ENCODE measurements at regions not wholly inside any gene's neighbourhood (a gene's known extent, or its start where the extent isn't known, plus 50 kb on each side); places are given as distances from the start of the nearest gene placed in this dataset.

- no peak for DNase-seq
Observed at GRCh38 chr20:8935878-8936277, 133.0 kb upstream of the PLCB4 start.

DNA sequence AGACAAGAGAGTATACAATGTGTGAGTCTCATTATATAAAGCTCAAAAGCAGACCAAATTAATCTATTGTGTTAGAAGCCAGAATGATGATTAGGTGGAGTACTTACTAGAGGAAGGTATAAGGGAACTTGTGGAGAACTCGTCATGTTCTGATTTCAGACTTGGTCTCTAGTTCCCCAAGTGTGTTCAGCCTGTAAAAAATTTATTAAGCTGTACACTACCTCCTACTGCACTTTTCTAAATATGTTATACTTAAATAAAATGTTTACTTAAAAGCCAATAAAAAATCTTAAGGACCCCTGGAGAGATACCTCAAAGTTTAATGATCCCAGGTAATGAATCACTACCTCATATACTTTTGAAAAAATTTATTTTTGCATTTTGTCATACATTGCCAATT is 130.4 kb upstream of the PLCB4 start:
- no peak for DNase-seq

- no peak for DNase-seq
Observed at GRCh38 chr20:8940326-8940725, 128.6 kb upstream of the PLCB4 start.

DNA sequence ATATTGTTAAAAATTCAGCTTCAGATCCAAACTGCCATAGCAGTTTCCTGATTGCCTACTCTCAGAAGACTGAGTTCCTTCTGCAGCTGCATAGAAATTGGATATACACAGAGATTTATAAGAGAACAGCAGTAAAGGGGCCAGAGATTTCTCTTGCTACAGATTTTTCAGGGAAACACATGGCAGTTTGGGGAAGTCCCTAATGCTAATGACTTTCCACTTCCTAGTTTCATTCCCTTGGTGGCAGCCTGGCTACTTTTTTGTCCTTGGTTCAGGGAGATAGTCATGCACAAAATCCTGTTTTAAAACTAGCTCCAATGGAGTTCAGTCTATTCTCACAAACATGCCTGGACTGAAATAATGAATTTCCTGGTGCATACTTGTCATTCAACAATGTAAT is 125.3 kb upstream of the PLCB4 start:
- no peak for DNase-seq

DNA sequence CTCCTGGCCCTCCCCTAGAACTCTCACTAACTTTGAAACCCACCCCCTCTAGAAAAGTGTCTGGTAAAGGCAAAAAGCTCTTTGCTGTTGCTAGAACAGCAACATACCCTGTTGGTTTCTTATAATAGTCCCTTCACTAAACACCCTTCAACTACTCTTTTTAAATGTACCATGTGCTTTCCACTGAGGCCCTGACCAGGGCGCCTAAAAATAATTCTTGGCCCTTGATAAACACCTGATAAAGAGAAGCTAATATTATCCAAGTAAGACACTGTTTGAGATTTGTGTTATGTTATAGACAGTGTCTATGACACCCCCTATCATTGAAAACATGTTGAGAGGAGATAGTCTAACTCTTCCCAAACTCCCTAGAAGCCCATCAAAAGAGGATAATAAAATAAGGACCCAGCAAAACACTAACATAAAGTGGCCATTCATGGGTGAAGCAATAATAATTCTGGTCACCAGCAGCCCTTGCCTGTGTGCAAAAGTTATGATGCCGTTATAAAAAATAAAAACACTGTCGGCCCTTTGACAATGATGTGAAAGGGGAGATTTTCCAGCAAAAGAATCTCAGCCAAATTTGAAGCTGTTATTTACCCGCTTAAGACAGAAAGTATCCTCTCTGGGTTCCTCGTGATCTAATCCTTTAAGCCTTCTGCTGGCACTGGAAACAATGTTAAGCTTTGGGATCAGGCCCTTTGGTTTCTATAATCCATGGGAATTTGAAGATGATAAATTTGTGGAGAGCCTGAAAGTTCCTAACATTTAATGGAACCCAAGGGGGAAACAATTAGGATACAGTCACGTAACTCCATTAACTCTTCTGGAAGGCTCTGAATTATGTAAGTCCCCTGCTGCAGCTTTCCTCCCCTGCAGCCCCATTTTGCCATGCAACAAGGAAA is 122.6 kb upstream of the PLCB4 start:
- DNase-seq: no peak

GRCh38 chr20:8948442-8949020 is 120.4 kb upstream of the PLCB4 start:
- DNase-seq: no peak

DNA sequence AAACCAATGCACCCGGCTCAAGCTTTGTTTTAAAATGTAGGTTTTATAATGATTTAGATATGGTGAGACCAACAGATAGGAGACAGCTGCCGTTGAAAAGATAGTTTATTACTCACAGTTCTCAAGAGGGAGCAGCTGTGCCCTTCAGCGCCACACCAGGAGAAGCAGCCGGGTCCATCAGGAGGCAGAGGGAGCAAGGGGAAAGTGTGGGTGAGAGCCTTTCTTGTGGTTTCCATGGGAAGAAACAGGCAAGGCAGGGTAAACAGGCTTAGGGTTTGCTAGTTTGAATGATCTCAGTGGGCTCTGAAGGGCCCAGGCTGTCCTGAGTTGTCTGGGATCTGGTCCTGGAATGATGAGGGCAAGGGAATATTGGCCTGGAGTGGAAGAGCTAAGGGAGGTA is 117.7 kb upstream of the PLCB4 start:
- DNase-seq: no peak

DNA sequence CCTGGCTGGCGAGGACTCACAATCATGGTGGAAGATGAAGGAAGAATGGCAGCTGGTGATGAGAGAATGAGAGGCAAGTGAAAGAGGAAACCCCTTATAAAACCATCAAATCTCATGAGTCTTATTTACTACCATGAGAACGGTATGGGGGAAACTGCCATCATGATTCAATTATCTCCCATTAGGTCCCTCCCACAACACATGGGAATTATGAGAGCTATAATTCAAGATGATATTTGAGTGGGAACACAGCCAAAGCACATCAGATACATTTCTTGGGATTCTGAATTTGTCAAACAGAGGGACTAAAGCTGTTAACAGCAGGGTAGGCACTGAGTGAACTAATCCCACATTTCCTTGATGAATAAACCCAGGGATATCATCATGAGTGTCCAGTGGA is 116.2 kb upstream of the PLCB4 start:
- no peak for DNase-seq

GRCh38 chr20:8953300-8953699 is 115.6 kb upstream of the PLCB4 start:
- DNase-seq: no peak

GRCh38 chr20:8960241-8960640 is 108.6 kb upstream of the PLCB4 start:
- DNase-seq: no peak

GRCh38 chr20:8963330-8963729 is 105.6 kb upstream of the PLCB4 start:
- no peak for DNase-seq

GRCh38 chr20:8964959-8965562 is 103.8 kb upstream of the PLCB4 start:
- DNase-seq: no peak

- no peak for DNase-seq
Observed at GRCh38 chr20:8967641-8968245, 101.1 kb upstream of the PLCB4 start.

DNA sequence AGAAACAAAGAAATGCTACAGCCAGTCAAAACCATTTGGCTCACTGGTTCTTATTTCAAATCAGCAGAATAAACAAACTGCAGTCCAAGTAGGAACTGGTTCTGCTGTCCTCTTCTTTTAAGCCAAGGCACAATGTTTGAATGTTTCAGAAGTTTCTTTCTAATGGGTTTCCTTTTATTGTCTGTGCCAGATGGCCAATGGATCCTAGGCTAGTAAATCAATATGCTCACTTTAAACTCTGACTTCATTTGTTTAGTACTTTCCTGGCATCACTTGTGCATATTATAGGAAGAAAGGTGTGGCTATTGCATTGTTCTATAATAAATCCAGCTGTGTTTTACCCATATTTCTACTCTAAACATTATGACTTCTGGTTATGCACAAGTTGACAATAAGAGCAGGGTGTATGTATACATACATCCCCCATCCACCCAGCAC is 99.7 kb upstream of the PLCB4 start:
- no peak for DNase-seq

DNA sequence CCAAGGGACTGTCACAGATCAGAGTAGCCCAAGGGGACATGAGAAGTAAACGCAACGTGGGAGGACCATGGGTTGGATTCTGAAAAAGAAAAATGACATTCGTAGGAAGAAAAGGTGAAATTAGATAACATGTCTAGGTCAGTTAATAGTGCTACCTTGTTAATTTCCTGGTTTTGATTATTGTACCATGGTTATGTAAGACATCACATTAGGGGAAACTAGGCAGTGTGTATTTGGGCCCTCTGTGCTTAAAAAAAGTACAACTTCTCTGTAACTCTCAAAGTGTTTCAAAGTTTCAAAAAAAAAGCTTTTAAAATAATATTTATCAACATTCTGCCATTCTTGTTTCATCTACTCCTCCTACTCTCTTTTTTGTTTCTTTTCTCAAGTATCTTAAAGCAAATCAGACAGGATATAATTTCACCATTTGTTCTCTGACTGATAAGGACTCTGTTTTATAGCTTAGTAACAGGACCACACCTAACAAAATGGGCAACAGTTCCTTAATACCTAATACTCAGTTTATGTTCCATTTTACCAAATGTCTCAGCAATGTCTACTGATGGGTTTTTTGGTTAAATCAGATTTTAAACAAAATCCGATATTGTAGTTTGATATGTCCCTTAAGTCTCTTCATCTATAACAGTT is 97.1 kb upstream of the PLCB4 start:
- DNase-seq: no peak

DNA sequence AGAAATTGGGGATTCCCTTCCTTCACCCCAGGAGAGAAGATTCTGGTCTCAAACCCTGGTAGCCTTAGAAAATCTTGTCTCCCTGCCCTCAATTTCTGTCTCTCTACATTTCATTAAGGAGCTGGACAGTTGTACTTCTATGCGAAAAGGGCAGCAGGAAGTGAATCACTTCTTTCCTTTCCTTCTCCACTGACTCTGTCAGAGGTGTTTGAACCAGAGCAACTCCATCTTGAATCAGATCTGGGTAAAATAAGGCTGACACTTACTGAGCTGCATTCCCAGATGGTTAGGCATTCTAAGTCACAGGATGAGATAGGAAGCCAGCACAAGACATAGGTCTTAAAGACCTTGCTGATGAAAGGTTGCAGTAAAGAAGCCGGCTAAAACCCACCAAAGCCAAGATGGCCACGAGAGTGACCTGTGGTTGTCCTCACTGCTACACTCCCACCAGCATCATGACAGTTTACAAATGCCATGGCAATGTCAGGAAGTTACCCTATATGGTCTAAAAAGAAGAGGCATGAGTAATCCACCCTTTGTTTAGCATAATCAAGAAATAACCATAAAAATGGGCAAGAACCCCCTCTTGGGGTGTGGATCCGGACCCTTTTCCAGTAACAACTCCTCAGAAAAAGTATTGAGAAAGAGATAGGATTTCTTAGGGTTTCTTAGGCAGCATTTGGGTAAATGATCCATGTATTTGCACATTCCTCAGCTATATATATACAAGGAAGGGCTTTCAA is 95.8 kb upstream of the PLCB4 start:
- no peak for DNase-seq

DNA sequence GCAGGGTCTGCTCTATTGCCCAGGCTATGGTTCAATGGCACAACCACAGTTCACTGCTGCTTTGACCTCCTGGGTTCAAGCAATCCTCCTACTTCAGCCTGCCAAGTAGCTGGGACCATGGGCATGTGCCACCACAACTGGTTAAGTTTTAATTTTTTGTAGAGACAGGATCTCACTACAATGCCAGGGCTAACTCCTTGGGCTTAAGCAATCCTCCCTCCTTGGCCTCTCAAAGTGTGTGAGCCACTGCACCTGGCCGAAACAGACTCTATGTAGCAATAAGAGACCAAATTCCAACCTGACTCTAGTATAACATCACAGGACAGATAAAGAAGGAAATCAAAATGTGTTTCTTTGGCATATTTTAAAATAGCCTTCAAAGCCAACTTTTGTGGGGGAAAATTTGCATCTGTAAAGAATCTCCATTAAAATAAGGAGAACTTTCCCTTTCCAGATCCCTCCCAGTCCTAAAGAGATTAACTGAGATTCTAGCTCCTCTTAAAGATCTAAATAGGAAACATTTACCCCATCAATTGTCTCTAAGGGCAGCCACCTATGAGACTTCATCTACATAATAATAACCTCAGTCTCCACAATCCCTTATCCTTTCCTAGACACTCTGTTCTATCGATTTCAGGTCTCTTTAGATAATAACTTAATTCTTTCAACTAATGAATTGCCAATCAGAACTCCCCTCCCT is 94.7 kb upstream of the PLCB4 start:
- DNase-seq: no peak

DNA sequence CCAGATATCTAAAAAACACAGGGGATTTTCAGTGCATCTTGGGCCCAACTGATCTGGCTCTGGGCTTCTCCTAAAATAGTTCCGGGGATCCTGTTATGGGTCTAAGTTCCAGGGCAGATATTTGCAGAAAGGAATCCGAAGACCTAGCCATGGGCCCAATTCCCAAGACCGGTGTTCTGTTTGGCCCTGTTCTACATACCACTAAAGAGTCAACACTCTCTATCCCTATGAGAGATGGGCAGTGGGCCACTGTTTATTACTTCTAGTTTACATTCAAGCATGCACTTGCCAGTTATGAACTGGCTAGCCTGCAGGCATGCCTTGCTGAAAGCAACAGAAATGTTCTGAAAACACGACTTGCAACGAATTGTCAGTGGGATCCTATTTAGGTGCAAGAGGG is 87.4 kb upstream of the PLCB4 start:
- DNase-seq: no peak

DNA sequence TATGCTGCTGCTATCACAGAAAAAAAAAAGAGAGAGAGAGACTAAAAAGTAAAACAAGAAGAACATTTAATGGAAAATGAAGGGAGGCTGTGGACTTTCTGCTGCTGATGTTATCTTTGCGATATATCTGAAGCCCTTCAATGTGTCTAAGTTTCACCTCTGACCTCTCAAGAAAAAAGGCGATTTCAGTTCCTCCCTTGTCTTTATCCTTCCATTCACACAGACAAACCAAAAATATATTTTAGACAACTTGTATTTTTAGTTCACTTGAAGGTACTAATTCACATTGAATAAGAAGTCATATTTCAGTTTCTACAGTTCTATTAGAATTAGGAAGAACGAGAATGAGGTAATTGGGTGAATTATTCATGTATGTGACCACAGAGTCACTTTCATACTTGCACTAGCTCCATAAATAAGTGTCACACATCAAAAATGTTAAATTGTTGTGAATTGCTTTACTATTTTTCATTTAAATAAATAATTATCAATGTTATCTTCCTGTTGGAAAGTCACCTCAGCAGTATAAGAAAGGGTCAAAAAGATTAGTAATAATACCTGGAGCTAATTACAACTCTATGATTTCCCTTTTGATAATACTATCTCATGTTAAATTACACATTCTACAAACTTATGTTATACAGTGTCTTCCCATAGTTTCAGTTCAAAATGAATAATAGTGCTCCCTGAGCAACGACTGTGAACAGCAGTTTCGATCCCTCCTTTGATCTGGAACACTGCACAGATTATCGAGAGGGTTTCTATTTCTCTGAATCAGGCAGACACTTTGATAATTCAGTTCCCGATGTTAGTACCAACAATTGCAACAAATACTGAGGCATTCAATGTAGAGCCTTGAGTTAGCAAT is 85.2 kb upstream of the PLCB4 start:
- no peak for DNase-seq

DNA sequence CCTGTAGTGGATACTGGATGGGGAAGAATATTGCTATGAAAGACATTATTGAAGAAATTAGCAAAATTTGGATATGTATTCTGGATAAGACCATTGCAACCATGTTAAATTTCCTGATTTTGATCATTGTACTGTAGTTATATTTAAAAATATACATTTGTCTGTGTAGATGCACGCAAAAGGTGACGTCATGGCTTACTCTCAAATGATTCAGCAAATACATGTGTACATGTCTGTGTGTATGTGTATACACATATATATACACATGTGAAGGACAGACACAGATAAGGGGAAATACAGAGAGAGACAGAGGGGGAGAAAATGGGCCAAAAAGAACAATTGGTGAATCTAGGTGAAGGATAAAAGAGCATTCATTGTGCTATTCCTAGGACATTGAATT is 82.3 kb upstream of the PLCB4 start:
- no peak for DNase-seq
